ENCODE measurements at regions not wholly inside any gene's neighbourhood (a gene's known extent, or its start where the extent isn't known, plus 50 kb on each side); places are given as distances from the start of the nearest gene placed in this dataset.
"Not testable (repeated sequence)": the region's sequence is repeated elsewhere in the genome, so short reads cannot be mapped to it uniquely, and the experiment has no call there.

DNA sequence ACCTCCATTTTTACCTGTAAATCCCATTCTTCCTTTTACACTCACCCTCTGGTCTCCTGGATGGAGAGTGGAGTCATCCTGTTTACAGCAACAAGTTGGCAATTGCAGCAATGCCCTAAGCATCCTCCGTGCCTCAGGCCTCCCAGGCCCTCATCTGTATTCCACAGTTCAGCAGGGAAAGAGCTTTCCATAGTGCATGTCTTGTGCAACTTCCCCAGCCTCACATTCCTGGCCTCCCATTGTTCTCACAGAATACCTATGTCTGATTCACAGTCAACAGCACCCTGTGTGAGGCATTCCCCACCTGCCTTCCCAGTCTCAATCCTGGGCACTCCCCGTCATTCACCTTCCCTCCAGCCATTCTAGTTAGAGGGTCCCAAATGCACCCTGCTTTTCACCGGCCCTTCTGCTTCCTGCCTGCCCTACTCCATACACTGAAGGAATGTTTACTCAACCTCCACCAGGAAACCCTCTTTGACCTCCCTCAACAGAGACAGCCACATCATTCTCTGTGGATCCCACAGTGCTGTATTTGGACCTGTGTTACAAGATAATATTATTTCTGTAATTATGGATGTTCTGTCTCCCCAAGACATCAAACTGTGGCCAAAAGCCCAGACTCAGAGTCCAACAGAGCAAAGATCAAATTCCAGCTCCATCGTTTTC is 405.7 kb downstream of the BUD13 start:
- no peaks in the 10 kb centered on the region for H3K27me3 ChIP-seq
- no peak for DNase-seq
- H3K36me3 ChIP-seq (ENCODE audit: low read depth, missing control alignments): no peaks in the 10 kb centered on the region
- H3K9me3 ChIP-seq: no peaks in the 10 kb centered on the region
- intact Hi-C loops (cut with DNase I; ENCODE audit: low total_unique reads): no loop called here
- no peak for TF ChIP-seq POLR2A (IDR thresholded peaks at IDR 0.05)
- TF ChIP-seq, protein P1, sequence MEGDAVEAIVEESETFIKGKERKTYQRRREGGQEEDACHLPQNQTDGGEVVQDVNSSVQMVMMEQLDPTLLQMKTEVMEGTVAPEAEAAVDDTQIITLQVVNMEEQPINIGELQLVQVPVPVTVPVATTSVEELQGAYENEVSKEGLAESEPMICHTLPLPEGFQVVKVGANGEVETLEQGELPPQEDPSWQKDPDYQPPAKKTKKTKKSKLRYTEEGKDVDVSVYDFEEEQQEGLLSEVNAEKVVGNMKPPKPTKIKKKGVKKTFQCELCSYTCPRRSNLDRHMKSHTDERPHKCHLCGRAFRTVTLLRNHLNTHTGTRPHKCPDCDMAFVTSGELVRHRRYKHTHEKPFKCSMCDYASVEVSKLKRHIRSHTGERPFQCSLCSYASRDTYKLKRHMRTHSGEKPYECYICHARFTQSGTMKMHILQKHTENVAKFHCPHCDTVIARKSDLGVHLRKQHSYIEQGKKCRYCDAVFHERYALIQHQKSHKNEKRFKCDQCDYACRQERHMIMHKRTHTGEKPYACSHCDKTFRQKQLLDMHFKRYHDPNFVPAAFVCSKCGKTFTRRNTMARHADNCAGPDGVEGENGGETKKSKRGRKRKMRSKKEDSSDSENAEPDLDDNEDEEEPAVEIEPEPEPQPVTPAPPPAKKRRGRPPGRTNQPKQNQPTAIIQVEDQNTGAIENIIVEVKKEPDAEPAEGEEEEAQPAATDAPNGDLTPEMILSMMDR (IDR thresholded peaks at IDR 0.05): no peak
- no peaks in the 10 kb centered on the region for H3K4me1 ChIP-seq
- WGBS, 2 donors: 53 to 64% methylated on average over 4 of the region's 4 CpGs
- H3K4me3 ChIP-seq: no peak overlapping the region
- no peak overlapping the region for H3K27ac ChIP-seq

DNA sequence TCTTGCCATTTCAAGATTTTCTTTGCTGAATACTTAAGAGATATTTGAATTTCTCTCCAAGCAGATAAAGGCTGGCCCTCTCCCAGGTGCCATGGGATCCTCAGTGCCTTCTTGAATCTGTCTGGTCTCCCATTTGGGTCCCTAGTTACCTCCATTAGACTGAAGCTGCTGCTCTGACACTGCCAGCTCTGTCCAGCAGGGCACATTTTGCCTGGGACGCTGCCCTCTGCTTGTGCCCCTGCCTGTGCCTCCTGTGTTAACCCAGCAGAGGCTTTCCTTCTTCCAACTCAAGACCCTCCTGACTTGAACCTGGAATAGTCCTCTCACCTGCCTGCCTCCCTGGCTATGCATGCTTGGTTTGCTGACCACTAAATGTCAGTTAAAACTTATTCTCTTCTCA is 406.3 kb downstream of the BUD13 start:
- Histone ChIP-seq H3K4me1 (no peaks in the 10 kb centered on the region), H3K27me3 (no peaks in the 10 kb centered on the region), H3K27ac (no peak overlapping the region), H3K4me3 (no peak overlapping the region), H3K36me3 (ENCODE audit: low read depth, missing control alignments) (no peaks in the 10 kb centered on the region), H3K9me3 (no peaks in the 10 kb centered on the region)
- DNase-seq: no peak
- 73 to 94% methylated on average over 1 of the region's 1 CpG for WGBS, 2 donors
- no peak for TF ChIP-seq POLR2A (IDR thresholded peaks at IDR 0.05)
- TF ChIP-seq, protein P1 (IDR thresholded peaks at IDR 0.05): no peak
- intact Hi-C loops (cut with DNase I; ENCODE audit: low total_unique reads): no loop called here

DNA sequence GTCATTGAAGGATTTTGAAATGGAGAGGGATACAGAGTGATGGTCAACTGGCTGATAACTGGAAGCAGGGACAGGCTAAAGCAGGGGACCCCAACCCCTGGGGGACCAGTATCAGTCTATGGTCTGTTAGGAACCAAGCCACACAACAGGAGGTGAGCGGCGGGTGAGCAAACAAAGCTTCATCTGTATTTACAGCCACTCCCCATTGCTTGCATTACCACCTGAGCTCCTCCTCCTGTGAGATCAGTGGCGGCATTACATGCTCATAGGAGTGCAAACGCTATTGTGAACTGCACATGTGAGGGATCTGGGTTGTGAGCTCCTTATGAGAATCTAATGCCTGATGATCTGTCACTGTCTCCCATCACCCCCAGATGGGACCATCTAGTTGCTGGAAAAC is 407.9 kb downstream of the BUD13 start:
- intact Hi-C loops (cut with DNase I; ENCODE audit: low total_unique reads); H3K27ac ChIP-seq; H3K36me3 ChIP-seq (ENCODE audit: low read depth, missing control alignments); DNase-seq; H3K27me3 ChIP-seq; H3K9me3 ChIP-seq; H3K4me3 ChIP-seq; H3K4me1 ChIP-seq: not testable (repeated sequence)
- WGBS, 2 donors: 96 to 100% methylated on average over 2 to 4 of the region's 4 CpGs

DNA sequence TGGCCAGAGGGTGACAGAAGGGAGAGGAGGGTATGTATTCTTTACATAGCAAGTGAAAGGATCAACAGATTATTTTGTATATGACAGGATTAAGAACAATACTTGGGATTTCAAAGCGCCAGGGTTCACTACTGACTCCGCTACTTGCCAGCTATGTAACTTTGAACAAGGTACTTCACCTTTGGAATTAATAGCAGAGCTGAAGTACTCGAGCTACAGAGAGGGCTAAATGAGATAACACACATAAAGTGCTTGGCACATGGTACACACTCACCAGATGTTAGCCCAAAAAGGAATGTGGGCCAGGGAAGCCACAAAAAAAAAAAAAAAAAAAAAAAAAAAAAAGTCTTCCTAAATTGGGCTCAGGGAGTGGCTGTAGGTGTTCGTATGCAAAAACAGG is 408.4 kb downstream of the BUD13 start:
- Histone ChIP-seq H3K27me3 (no peaks in the 10 kb centered on the region), H3K4me1 (no peaks in the 10 kb centered on the region), H3K4me3 (no peak overlapping the region), H3K27ac (no peak overlapping the region), H3K36me3 (ENCODE audit: low read depth, missing control alignments) (no peaks in the 10 kb centered on the region), H3K9me3 (no peaks in the 10 kb centered on the region)
- TF ChIP-seq, protein P1 (IDR thresholded peaks at IDR 0.05): no peak
- TF ChIP-seq POLR2A (IDR thresholded peaks at IDR 0.05): no peak
- WGBS, 2 donors: 77 to 83% methylated on average over 4 of the region's 4 CpGs
- no peak for DNase-seq
- intact Hi-C loops (cut with DNase I; ENCODE audit: low total_unique reads): no loop called here

DNA sequence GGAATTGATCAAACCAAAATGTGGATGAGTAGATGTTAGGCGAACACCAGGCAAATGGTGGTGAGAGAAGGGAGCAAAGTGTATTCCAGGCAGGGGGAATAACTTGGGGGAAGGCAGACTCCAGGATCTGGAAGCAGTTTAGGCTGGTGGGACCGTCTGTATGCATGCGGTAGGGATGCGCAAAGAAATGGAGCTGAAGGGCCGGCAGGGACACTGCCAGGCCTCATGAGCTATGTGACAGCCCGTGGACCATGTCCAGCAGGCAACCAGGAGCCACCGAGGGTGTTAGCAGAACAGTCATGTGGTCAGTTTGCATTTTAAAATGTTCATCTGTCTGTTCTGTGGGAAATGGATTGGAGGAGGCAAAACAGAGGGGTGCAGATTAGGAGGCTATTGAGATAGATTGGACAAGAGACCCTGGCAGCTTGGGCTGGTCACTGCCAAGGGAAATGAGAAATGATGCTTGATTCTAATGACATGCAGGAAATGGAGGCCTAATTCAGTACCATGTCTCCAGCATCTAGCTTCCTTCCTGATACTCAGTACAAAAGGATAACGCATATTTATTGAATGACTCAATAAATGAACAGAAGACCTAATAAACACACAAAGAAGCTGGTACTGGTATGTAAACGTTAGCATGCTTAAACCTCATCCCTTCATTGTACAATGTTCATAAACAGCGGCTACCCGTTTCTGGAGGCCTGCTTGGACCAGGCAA is 412.4 kb downstream of the BUD13 start:
- WGBS, 2 donors: 85 to 89% methylated on average over 11 of the region's 11 CpGs
- no peak for DNase-seq
- H3K4me1 ChIP-seq: no peaks in the 10 kb centered on the region
- H3K27me3 ChIP-seq: no peaks in the 10 kb centered on the region
- intact Hi-C loops (cut with DNase I; ENCODE audit: low total_unique reads): no loop called here
- no peaks in the 10 kb centered on the region for H3K9me3 ChIP-seq
- no peak for TF ChIP-seq POLR2A (IDR thresholded peaks at IDR 0.05)
- TF ChIP-seq, protein P1 (IDR thresholded peaks at IDR 0.05): no peak
- H3K4me3 ChIP-seq: no peak overlapping the region
- H3K36me3 ChIP-seq (ENCODE audit: low read depth, missing control alignments): no peaks in the 10 kb centered on the region
- no peak overlapping the region for H3K27ac ChIP-seq
